ENCODE measurements at regions not wholly inside any gene's neighbourhood (a gene's known extent, or its start where the extent isn't known, plus 50 kb on each side); places are given as distances from the start of the nearest gene placed in this dataset.

DNA sequence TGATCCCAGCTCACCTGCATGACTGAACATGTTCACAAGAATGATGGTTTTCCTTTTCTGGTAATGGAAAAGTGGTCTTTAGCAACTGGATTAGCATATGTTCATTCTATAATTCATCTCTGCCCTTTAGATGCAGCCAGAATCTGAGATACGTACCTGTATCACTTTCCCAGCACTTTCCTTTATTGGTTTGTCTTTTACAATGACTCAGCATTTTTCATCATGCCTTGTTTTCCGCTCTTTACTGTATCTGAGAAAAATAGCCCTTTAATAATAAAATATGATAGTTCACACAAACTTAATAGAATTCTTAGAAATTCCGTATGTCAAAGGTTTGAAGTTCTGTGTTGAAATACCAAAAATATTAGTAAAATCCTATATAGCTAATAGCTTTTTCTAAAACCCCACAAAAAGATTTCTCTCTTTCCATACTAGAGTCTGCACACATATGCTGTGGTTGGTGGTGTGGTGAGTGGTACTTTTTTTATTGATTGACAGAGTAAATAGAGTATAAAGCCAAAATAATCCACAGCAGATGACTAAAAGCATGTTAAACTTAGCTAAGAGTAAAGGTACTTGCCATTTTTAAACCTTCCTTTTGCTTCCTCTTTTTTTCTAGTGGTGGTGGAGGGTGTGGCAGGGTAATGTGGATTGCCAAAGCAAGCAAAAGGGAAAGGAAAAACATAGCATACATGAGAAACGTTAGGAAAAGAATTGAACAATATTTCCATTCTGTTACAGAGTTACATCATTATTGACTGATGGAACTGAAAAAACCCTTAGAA, 328.9 kb upstream of the RBMS3 start:
- TF ChIP-seq, protein P1, sequence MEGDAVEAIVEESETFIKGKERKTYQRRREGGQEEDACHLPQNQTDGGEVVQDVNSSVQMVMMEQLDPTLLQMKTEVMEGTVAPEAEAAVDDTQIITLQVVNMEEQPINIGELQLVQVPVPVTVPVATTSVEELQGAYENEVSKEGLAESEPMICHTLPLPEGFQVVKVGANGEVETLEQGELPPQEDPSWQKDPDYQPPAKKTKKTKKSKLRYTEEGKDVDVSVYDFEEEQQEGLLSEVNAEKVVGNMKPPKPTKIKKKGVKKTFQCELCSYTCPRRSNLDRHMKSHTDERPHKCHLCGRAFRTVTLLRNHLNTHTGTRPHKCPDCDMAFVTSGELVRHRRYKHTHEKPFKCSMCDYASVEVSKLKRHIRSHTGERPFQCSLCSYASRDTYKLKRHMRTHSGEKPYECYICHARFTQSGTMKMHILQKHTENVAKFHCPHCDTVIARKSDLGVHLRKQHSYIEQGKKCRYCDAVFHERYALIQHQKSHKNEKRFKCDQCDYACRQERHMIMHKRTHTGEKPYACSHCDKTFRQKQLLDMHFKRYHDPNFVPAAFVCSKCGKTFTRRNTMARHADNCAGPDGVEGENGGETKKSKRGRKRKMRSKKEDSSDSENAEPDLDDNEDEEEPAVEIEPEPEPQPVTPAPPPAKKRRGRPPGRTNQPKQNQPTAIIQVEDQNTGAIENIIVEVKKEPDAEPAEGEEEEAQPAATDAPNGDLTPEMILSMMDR (IDR thresholded peaks at IDR 0.05; ENCODE audit: low read depth, low read length, poor library complexity, severe bottlenecking), result no peak
- TF ChIP-seq EZH2phosphoT487 (IDR thresholded peaks at IDR 0.05; ENCODE audit: borderline replicate concordance, low read length), result no peak

All from DOHH2 (cell line).